ENCODE measurements at regions not wholly inside any gene's neighbourhood (a gene's known extent, or its start where the extent isn't known, plus 50 kb on each side); places are given as distances from the start of the nearest gene placed in this dataset.

- no peaks in the 10 kb centered on the region for H3K79me2 ChIP-seq (ENCODE audit: insufficient read depth, low read length)
- ChIA-PET CTCF (interaction anchor here (0.7 kb wide), 1 partner anchor 35 kb away, joined by 3 read pairs; no protein-coding TSS in a partner anchor), RAD21 (ENCODE audit: low non-redundant PET in 1 of 2, low total read pairs in 2 of 2, uncharacterized antibody in 2 of 2, unreplicated experiment in 2 of 2) (no interaction called here), POLR2A (no interaction called here)
- no peaks in the 10 kb centered on the region for H4K20me1 ChIP-seq (ENCODE audit: insufficient read depth)
- no TSS peak for BruUV-seq (replicated peaks)
- no peaks in the 10 kb centered on the region for H3K36me3 ChIP-seq (ENCODE audit: control insufficient read depth in 1 of 2, insufficient read depth in 2 of 2, low read length in 2 of 2)
- intact Hi-C loops (cut with micrococcal nuclease) = no loop called here
- no peak overlapping the region for H3K4me3 ChIP-seq (replicated peaks in 1 of 2; ENCODE audit: low read depth in 1 of 2, low read length in 2 of 2)
- H2AFZ ChIP-seq (ENCODE audit: low read depth, low read length, poor library complexity, severe bottlenecking) = no peak overlapping the region
- no peaks in the 10 kb centered on the region for H3K27me3 ChIP-seq (ENCODE audit: insufficient read depth, low read length)
- H3K9ac ChIP-seq (ENCODE audit: low read length) = no peak overlapping the region
- no peak overlapping the region for H3K27ac ChIP-seq (ENCODE audit: low read depth, low read length)
- no peak overlapping the region for H3K4me2 ChIP-seq (ENCODE audit: low read length)
- H3K9me2 ChIP-seq (ENCODE audit: insufficient read depth) = no peaks in the 10 kb centered on the region
- H3K9me3 ChIP-seq (ENCODE audit: control insufficient read depth in 1 of 2, insufficient read depth in 1 of 2, low read depth in 1 of 2, low read length in 2 of 2) = no peaks in the 10 kb centered on the region
- H3K4me1 ChIP-seq (ENCODE audit: control insufficient read depth in 1 of 2, insufficient read depth in 2 of 2, low read length in 2 of 2) = peaks cover 0 to 7% of the 10 kb centered on the region in 2 experiments; a peak in 1 of 4 replicates
- ATAC-seq = no peak
- DNase-seq (ENCODE audit: low read depth, low spot score) = no peak
- TF ChIP-seq REST (IDR thresholded peaks at IDR 0.05; ENCODE audit: low read depth) (no peak), ELF1 (IDR thresholded peaks at IDR 0.05; ENCODE audit: borderline replicate concordance, low read depth) (no peak), ZBTB33 (IDR thresholded peaks at IDR 0.05; ENCODE audit: extremely low read depth, insufficient replicate concordance, low read length) (no peak), FOSL1 (IDR thresholded peaks at IDR 0.05; ENCODE audit: low read depth) (no peak), RAD21 (IDR thresholded peaks at IDR 0.05; ENCODE audit: low read depth) (no peak), ZFX (IDR thresholded peaks at IDR 0.05) (no peak)
These were observed 85.6 kb downstream of the MAP1LC3B2 start for GRCh38 chr12:116644806-116645205.
